HL-60 (cell line): ENCODE measurements at regions not wholly inside any gene's neighbourhood (a gene's known extent, or its start where the extent isn't known, plus 50 kb on each side); places are given as distances from the start of the nearest gene placed in this dataset.

Experiments
- DNase-seq, 2 experiments: peaks; one replicate each; pipeline ENCODE4 v3.0.0-alpha.2; 2010 to 2020; ENCODE audit warnings: low read depth in 1 of 2, low spot score in 1 of 2
- H3K27ac ChIP-seq: fragments of 250-450 bp; sonication (Bioruptor Pico); replicated peaks from 2 replicates; pipeline ENCODE4 v1.5.1; 2020; ENCODE audit warnings: mild to moderate bottlenecking, moderate library complexity
- H3K27me3 ChIP-seq: fragments of 250-450 bp; sonication (Bioruptor Pico); 2 replicates; pipeline ENCODE4 v1.5.1; 2021; ENCODE audit warnings: mild to moderate bottlenecking, moderate library complexity; ENCODE audit not compliant: insufficient read depth, poor library complexity, severe bottlenecking
- H3K4me3 ChIP-seq: replicated peaks from 2 replicates; pipeline ENCODE4 v1.5.1; 2011; ENCODE audit warnings: mild to moderate bottlenecking, control low read depth, low read length; ENCODE audit not compliant: insufficient read depth
- GABPA ChIP-seq: IDR thresholded peaks from 2 replicates; pipeline ENCODE4 v1.6.1; 2012; ENCODE audit warnings: low read depth
- POLR2AphosphoS5 ChIP-seq: IDR thresholded peaks from 2 replicates; pipeline ENCODE4 v1.6.1; 2012; ENCODE audit warnings: low read depth
- SPI1 ChIP-seq: IDR thresholded peaks from 2 replicates; pipeline ENCODE4 v1.6.1; 2012; ENCODE audit warnings: low read depth, mild to moderate bottlenecking, borderline replicate concordance
- TF ChIP-seq, protein P1 (sequence below): IDR thresholded peaks from one replicate; pipeline ENCODE4 v1.5.1; 2011; ENCODE audit warnings: low read length, control low read depth, inconsistent platforms; ENCODE audit not compliant: insufficient read depth
- TF ChIP-seq, protein P2 (sequence below): IDR thresholded peaks from 2 replicates; pipeline ENCODE4 v1.6.1; 2012; ENCODE audit warnings: low read depth; ENCODE audit not compliant: insufficient replicate concordance

DNA sequence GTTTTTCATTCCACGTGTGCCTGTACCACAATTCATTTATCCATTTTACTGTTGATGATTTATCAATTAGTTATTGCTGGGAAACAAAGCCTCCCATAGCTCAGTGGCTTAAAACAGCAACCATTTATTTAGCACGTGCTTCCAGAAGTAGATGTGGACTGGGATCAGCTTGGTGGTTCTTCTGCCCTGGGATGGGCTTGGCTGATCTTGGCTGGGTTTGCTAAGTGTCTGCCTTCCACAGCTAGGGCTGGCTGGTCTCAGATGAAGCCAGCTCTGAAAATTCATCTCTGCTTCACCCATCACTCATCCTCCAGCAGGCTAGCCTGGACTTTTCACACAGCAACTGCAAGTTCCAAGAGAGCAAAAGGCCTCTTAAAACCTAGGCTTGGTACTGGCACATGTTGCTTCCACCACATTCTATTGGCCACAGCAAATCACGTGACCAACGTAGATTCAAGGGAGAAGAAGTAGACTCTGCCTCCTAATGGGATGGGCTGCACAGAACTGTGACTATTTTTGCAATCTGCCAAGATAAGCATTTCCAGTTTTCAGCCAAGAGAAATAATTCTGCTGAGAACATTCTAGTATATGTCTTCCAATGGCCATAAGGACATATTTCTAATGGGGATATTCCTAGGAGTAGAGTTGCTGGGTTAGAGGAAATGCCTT lies 124.9 kb downstream of the MN1 start:
- TF ChIP-seq, protein P1, sequence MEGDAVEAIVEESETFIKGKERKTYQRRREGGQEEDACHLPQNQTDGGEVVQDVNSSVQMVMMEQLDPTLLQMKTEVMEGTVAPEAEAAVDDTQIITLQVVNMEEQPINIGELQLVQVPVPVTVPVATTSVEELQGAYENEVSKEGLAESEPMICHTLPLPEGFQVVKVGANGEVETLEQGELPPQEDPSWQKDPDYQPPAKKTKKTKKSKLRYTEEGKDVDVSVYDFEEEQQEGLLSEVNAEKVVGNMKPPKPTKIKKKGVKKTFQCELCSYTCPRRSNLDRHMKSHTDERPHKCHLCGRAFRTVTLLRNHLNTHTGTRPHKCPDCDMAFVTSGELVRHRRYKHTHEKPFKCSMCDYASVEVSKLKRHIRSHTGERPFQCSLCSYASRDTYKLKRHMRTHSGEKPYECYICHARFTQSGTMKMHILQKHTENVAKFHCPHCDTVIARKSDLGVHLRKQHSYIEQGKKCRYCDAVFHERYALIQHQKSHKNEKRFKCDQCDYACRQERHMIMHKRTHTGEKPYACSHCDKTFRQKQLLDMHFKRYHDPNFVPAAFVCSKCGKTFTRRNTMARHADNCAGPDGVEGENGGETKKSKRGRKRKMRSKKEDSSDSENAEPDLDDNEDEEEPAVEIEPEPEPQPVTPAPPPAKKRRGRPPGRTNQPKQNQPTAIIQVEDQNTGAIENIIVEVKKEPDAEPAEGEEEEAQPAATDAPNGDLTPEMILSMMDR, result no peak
- TF ChIP-seq POLR2AphosphoS5 (no peak), SPI1 (no peak)
- TF ChIP-seq, protein P2, sequence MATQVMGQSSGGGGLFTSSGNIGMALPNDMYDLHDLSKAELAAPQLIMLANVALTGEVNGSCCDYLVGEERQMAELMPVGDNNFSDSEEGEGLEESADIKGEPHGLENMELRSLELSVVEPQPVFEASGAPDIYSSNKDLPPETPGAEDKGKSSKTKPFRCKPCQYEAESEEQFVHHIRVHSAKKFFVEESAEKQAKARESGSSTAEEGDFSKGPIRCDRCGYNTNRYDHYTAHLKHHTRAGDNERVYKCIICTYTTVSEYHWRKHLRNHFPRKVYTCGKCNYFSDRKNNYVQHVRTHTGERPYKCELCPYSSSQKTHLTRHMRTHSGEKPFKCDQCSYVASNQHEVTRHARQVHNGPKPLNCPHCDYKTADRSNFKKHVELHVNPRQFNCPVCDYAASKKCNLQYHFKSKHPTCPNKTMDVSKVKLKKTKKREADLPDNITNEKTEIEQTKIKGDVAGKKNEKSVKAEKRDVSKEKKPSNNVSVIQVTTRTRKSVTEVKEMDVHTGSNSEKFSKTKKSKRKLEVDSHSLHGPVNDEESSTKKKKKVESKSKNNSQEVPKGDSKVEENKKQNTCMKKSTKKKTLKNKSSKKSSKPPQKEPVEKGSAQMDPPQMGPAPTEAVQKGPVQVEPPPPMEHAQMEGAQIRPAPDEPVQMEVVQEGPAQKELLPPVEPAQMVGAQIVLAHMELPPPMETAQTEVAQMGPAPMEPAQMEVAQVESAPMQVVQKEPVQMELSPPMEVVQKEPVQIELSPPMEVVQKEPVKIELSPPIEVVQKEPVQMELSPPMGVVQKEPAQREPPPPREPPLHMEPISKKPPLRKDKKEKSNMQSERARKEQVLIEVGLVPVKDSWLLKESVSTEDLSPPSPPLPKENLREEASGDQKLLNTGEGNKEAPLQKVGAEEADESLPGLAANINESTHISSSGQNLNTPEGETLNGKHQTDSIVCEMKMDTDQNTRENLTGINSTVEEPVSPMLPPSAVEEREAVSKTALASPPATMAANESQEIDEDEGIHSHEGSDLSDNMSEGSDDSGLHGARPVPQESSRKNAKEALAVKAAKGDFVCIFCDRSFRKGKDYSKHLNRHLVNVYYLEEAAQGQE, result no peak
- Histone ChIP-seq H3K4me3 (no peak overlapping the region), H3K27me3 (no peaks in the 10 kb centered on the region), H3K27ac (no peak overlapping the region)
- no peak for DNase-seq

DNA sequence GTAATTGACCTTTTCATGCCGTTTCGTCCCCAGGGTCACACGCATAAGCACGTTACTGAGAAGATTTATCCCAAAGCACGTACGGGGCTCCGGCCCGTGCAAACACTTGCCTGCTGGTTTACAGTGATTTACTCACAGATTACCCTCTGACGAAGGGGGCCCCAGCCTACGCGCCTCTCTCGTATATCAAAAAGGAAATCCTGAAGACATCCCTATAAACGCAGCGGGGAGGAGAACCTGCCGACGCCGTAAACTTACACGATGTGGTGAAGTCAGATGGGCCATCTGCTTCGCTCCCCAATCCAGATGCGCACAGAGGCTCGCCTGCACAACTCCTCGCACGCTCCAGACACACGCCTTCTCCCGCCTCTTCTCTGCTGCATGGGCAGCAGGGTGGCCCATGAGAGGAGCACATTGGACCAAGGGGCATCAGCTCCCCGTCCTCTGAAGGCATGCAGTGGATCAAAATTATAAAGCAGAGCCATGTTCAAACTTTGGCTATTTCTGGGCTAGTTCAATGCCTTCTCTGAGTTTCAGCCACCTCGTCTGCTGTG lies 123.6 kb downstream of the MN1 start:
- Histone ChIP-seq H3K27ac (no peak overlapping the region), H3K4me3 (no peak overlapping the region), H3K27me3 (no peaks in the 10 kb centered on the region)
- TF ChIP-seq, protein P2, result no peak
- TF ChIP-seq, protein P1, result no peak
- no peak for TF ChIP-seq GABPA
- no peak for TF ChIP-seq SPI1
- TF ChIP-seq POLR2AphosphoS5, result no peak
- DNase-seq, result no peak

DNA sequence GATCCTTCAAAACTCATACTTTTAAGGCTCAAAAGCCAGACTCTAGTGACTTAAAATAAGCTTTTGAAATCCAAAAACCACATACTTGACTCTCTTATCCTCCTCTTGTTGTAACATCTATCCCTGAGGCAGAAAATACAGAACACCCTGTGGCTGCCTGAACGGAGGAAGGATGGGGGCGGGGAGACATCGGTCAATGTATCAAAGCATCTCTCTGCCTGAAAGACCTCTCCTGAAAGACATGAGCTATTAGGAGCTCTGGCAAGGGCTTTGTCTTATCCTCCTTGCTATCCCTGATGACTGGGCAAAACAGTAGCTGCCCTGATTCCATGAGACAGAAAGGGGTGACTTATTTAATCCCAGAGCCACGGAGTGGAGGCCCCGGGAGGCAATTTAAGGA lies 122.4 kb downstream of the MN1 start:
- Histone ChIP-seq H3K27ac (no peak overlapping the region), H3K4me3 (no peak overlapping the region), H3K27me3 (no peaks in the 10 kb centered on the region)
- no peak for DNase-seq
- TF ChIP-seq, protein P1, result no peak
- TF ChIP-seq POLR2AphosphoS5 (no peak), SPI1 (no peak)
